Brain microvascular endothelial cell (primary cell): ENCODE measurements at regions not wholly inside any gene's neighbourhood (a gene's known extent, or its start where the extent isn't known, plus 50 kb on each side); places are given as distances from the start of the nearest gene placed in this dataset.

Source experiments
- DNase-seq: peaks from one replicate; pipeline ENCODE4 v3.0.0-alpha.2; 2020
- H3K27ac ChIP-seq: fragments of 250-450 bp; sonication (Bioruptor Pico); 2 replicates; pipeline ENCODE4 v1.5.1; 2020; ENCODE audit warnings: mild to moderate bottlenecking, moderate library complexity
- H3K27me3 ChIP-seq: fragments of 250-450 bp; sonication (Bioruptor Pico); replicated peaks from 2 replicates; pipeline ENCODE4 v1.5.1; 2020; ENCODE audit warnings: mild to moderate bottlenecking
- H3K36me3 ChIP-seq: fragments of 250-450 bp; sonication (Bioruptor Pico); replicated peaks from 2 replicates; pipeline ENCODE4 v1.5.1; 2020; ENCODE audit warnings: mild to moderate bottlenecking
- H3K4me3 ChIP-seq: 2 replicates; pipeline ENCODE4 v1.5.1; 2011; ENCODE audit warnings: low read depth, mild to moderate bottlenecking, control low read depth, low read length, moderate library complexity
- in situ Hi-C: cut with HindIII; loops from 2 replicates; pipeline ENCODE4 v1.10.0; 2017; ENCODE audit warnings: low sequenced_read_pairs, low pct_ligation_motif_present
- TF ChIP-seq, protein P1 (sequence below): IDR thresholded peaks from 2 replicates; pipeline ENCODE4 v1.5.1; 2011; ENCODE audit warnings: low read depth, mild to moderate bottlenecking, moderate library complexity, low read length, control low read depth, inconsistent platforms; ENCODE audit errors: missing control alignments

DNA sequence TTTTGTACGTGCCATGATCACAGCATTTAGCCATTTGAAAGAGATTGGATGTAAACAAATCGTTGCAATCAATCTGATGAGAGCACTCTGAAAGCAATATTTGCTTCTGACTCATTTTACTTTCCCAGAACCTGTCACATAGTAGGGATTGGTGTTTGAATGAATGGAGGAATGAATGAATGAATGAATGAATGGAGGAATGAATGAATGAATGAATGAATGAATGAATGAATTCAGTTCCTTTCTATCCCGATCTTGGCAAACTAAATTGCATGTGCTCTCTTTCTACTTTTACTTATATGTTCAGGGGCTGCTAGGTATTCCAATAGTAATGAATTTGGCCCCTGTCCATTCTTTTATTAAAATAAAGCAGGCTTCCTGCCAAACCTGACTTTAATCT, 1091.7 kb upstream of the CELF2 start:
- no peak overlapping the region for H3K27ac ChIP-seq
- no peaks in the 10 kb centered on the region for H3K36me3 ChIP-seq
- in situ Hi-C loops, result no loop called here
- DNase-seq, result no peak
- no peak overlapping the region for H3K4me3 ChIP-seq
- TF ChIP-seq, protein P1, sequence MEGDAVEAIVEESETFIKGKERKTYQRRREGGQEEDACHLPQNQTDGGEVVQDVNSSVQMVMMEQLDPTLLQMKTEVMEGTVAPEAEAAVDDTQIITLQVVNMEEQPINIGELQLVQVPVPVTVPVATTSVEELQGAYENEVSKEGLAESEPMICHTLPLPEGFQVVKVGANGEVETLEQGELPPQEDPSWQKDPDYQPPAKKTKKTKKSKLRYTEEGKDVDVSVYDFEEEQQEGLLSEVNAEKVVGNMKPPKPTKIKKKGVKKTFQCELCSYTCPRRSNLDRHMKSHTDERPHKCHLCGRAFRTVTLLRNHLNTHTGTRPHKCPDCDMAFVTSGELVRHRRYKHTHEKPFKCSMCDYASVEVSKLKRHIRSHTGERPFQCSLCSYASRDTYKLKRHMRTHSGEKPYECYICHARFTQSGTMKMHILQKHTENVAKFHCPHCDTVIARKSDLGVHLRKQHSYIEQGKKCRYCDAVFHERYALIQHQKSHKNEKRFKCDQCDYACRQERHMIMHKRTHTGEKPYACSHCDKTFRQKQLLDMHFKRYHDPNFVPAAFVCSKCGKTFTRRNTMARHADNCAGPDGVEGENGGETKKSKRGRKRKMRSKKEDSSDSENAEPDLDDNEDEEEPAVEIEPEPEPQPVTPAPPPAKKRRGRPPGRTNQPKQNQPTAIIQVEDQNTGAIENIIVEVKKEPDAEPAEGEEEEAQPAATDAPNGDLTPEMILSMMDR, result no peak
- no peaks in the 10 kb centered on the region for H3K27me3 ChIP-seq

DNA sequence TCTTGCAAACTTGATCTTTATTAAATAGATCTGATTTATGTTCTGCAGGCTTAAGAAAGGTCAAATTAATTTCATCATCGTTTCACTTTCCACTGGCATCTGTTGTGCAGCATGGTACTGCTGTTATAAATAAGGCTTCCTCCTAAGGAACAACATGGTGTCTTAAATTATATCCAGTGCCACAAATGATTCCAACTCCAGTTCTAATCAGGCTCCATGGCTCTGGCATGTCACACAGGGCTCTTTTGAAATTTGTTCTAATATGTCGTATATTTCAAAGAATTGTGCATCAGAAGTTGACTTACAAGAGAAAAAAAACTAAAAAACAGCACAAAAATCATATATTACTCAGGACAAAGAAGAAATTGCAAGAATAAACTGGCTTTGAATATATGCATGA, 1090.8 kb upstream of the CELF2 start:
- Histone ChIP-seq H3K27ac (no peak overlapping the region), H3K27me3 (no peaks in the 10 kb centered on the region), H3K36me3 (no peaks in the 10 kb centered on the region), H3K4me3 (no peak overlapping the region)
- in situ Hi-C loops, result no loop called here
- DNase-seq, result no peak
- TF ChIP-seq, protein P1, result no peak

DNA sequence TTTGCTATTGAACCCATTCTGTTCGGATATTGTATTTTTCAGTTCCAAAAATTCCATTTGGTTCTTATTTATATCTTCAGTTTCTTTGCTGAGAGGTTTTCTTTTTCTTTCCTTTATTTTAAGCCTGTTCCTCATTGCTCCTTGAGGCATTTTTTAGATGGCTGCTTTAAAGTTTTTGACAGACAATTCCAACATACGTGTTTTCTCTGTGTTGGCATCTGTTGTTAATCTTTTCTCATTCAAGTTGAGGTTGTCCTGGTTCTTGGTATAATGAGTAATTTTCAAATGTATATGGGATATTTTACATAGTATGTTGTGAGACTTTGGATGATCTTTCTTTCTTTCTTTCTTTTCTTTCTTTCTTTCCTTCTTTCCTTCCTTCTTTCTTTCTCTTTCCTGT, 1078.0 kb upstream of the CELF2 start:
- Histone ChIP-seq H3K4me3 (no peak overlapping the region), H3K27me3 (no peaks in the 10 kb centered on the region), H3K27ac (no peak overlapping the region), H3K36me3 (no peaks in the 10 kb centered on the region)
- TF ChIP-seq, protein P1, result no peak
- in situ Hi-C loops, result no loop called here
- no peak for DNase-seq

DNA sequence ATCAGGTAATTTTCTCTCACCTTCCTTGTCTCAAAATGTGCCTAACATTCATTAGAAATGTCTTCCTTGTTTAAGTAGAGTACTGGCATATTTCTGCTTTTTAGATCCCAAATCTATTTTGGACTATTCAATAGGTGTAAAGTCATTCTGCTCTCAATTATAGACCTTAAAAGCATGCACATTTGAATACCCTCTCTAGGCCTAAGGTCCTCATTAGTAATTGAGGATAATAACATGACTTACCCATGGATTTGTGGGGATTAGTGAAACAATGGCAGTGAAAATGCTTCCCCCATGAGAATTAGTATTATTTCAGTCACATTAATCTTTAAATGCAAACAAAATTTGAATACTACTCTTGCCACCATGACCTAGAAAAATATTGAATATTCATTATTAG, 1073.0 kb upstream of the CELF2 start:
- H3K27ac ChIP-seq, result no peak overlapping the region
- TF ChIP-seq, protein P1, result no peak
- no peak overlapping the region for H3K4me3 ChIP-seq
- no peak for DNase-seq
- no peaks in the 10 kb centered on the region for H3K36me3 ChIP-seq
- no peaks in the 10 kb centered on the region for H3K27me3 ChIP-seq
- in situ Hi-C loops, result no loop called here

DNA sequence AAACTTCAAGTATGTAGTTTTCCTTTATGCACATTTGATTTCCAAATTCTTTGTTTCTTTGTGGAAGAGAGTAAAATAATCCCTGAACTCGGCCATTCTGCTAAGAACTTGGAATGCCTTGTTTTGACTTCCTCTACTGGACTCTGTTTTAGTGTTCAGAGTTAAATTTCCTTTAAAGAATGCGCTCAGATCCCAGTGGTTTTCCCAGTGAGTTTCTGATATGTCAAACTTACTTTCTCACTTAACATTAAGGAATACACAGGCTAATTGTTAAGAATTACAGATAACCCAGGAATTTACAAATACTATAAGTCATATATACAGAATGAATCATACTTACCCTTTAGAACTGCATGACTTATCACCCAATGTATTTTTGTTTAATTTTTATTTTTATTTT, 1067.6 kb upstream of the CELF2 start:
- Histone ChIP-seq H3K4me3 (no peak overlapping the region), H3K27ac (no peak overlapping the region), H3K27me3 (no peaks in the 10 kb centered on the region), H3K36me3 (no peaks in the 10 kb centered on the region)
- in situ Hi-C loops, result no loop called here
- DNase-seq, result no peak
- TF ChIP-seq, protein P1, result no peak

DNA sequence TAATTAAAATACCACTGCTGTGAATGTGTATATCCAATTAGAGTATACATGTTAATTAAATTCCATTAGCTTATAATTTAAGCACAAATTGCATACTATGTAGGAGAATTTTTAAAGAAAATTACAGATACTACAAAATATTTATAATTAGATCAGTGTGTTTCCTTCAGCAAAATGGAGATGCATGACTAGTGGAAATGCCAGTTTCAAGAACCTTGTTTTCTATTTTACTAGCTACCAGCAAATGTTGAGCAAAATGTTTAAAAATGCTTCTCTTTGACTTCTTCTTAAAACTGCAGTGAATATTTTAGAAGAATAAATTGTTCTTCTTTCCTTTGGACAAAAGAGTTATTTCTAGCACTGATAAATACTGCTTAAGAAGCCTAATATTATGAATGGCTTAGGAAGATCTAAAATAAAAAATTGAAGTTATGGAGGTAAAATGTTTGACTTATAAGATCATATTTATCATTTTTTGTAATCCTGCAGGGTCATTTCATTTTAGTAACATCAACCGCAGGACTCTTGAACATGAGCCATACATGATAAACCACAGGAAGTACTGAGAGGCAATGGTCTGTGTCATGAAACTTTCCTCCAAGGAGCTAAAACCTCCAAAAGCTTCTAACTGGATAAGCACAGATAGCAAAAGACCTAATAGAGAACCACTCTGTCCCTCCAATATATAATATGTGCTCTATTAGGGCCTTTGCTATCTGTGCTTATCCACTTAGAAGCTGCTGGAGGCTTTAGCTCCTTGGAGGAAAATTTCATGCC, 1066.0 kb upstream of the CELF2 start:
- in situ Hi-C loops, result no loop called here
- Histone ChIP-seq H3K4me3 (no peak overlapping the region), H3K27me3 (no peaks in the 10 kb centered on the region), H3K36me3 (no peaks in the 10 kb centered on the region), H3K27ac (peak overlapping the region; percentile 67)
- TF ChIP-seq, protein P1, result no peak
- DNase-seq, result peak; percentile 76
